ENCODE measurements at regions not wholly inside any gene's neighbourhood (a gene's known extent, or its start where the extent isn't known, plus 50 kb on each side); places are given as distances from the start of the nearest gene placed in this dataset.

- DNase-seq (no peak), ATAC-seq (ENCODE audit: low read depth) (no peak)
- H3K9me3 Mint-ChIP-seq, result no peaks in the 10 kb centered on the region
- no peaks in the 10 kb centered on the region for H3K4me1 Mint-ChIP-seq
- no peak overlapping the region for H3K27ac Mint-ChIP-seq
- H3K36me3 Mint-ChIP-seq (ENCODE audit: low read depth), result no peaks in the 10 kb centered on the region
- no peak for TF ChIP-seq CTCF (IDR thresholded peaks at IDR 0.05)
- ChIA-PET POLR2A (no interaction called here), CTCF (no interaction called here)
- intact Hi-C loops (cut with micrococcal nuclease), result no loop called here
- no peaks in the 10 kb centered on the region for H3K27me3 Mint-ChIP-seq
- H3K4me3 Mint-ChIP-seq, result no peak overlapping the region
Measured at GRCh38 chr1:217315346-217315745, 315.5 kb downstream of the GPATCH2 start.

GRCh38 chr1:217313096-217313495 is 317.8 kb downstream of the GPATCH2 start:
- Mint-ChIP-seq H3K4me1 (no peaks in the 10 kb centered on the region), H3K4me3 (no peak overlapping the region), H3K27ac (no peak overlapping the region), H3K9me3 (no peaks in the 10 kb centered on the region), H3K36me3 (ENCODE audit: low read depth) (no peaks in the 10 kb centered on the region), H3K27me3 (no peaks in the 10 kb centered on the region)
- ATAC-seq (ENCODE audit: low read depth) (no peak), DNase-seq (no peak)
- ChIA-PET CTCF (no interaction called here), POLR2A (no interaction called here)
- intact Hi-C loops (cut with micrococcal nuclease), result no loop called here
- no peak for TF ChIP-seq CTCF (IDR thresholded peaks at IDR 0.05)

GRCh38 chr1:217311766-217312165 is 319.1 kb downstream of the GPATCH2 start:
- Mint-ChIP-seq H3K27me3 (no peaks in the 10 kb centered on the region), H3K4me3 (no peak overlapping the region), H3K27ac (no peak overlapping the region), H3K36me3 (ENCODE audit: low read depth) (no peaks in the 10 kb centered on the region), H3K4me1 (no peaks in the 10 kb centered on the region), H3K9me3 (no peaks in the 10 kb centered on the region)
- ChIA-PET CTCF (no interaction called here), POLR2A (no interaction called here)
- intact Hi-C loops (cut with micrococcal nuclease), result no loop called here
- TF ChIP-seq CTCF (IDR thresholded peaks at IDR 0.05), result no peak
- DNase-seq (no peak), ATAC-seq (ENCODE audit: low read depth) (no peak)

- CTCF ChIA-PET, result no interaction called here
- no peak for ATAC-seq (ENCODE audit: low read depth)
- no peaks in the 10 kb centered on the region for H3K9me3 Mint-ChIP-seq
- no peaks in the 10 kb centered on the region for H3K27me3 Mint-ChIP-seq
- POLR2A ChIA-PET, result no interaction called here
- no peaks in the 10 kb centered on the region for H3K36me3 Mint-ChIP-seq (ENCODE audit: low read depth)
- no peak for TF ChIP-seq CTCF (IDR thresholded peaks at IDR 0.05)
- intact Hi-C loops (cut with micrococcal nuclease), result no loop called here
- no peak overlapping the region for H3K27ac Mint-ChIP-seq
- DNase-seq, result no peak
- no peaks in the 10 kb centered on the region for H3K4me1 Mint-ChIP-seq
- H3K4me3 Mint-ChIP-seq, result no peak overlapping the region
Measured at GRCh38 chr1:217311269-217311668, 319.6 kb downstream of the GPATCH2 start.

- no peak for DNase-seq
- Mint-ChIP-seq H3K4me1 (no peaks in the 10 kb centered on the region), H3K9me3 (peaks cover 2% of the 10 kb centered on the region), H3K27ac (no peak overlapping the region), H3K4me3 (no peak overlapping the region), H3K27me3 (no peaks in the 10 kb centered on the region), H3K36me3 (ENCODE audit: low read depth) (no peaks in the 10 kb centered on the region)
- ChIA-PET CTCF (no interaction called here), POLR2A (no interaction called here)
- intact Hi-C loops (cut with micrococcal nuclease), result no loop called here
- TF ChIP-seq CTCF (IDR thresholded peaks at IDR 0.05), result no peak
- ATAC-seq (ENCODE audit: low read depth), result no peak
Measured at GRCh38 chr1:217281332-217281731, 349.6 kb downstream of the GPATCH2 start.

All from activated B cell treated with CpG ODN at 0.5 μM for 24 hours (primary cell).